K562 (cell line): ENCODE measurements at regions not wholly inside any gene's neighbourhood (a gene's known extent, or its start where the extent isn't known, plus 50 kb on each side); places are given as distances from the start of the nearest gene placed in this dataset.
A peak's percentile ranks its signal among the peaks of the same experiment; 100 is the strongest.

ENCODE experiments used
- ARHGAP35 ChIP-seq: fragments of 450-650 bp; IDR thresholded peaks from 2 replicates; pipeline ENCODE4 v1.6.1; 2018; ENCODE audit not compliant: partially characterized antibody
- EP400 ChIP-seq: fragments of 450-650 bp; IDR thresholded peaks from 2 replicates; pipeline ENCODE4 v1.6.1; 2017; ENCODE audit warnings: antibody characterized with exemption, mild to moderate bottlenecking, moderate library complexity
- MCM3 ChIP-seq: fragments of 450-650 bp; IDR thresholded peaks from 2 replicates; pipeline ENCODE4 v1.6.1; 2016
- NBN ChIP-seq: fragments of 450-650 bp; IDR thresholded peaks from 2 replicates; pipeline ENCODE4 v1.6.1; 2016; ENCODE audit warnings: low read depth, mild to moderate bottlenecking
- SETDB1 ChIP-seq: IDR thresholded peaks from one replicate; pipeline ENCODE4 v1.6.1; 2012; ENCODE audit warnings: low read length, control low read depth, inconsistent platforms
- USF1 ChIP-seq: sonication (generic); formaldehyde crosslinking; IDR thresholded peaks from 2 replicates; pipeline ENCODE4 v1.9.0; 2022; ENCODE audit warnings: mild to moderate bottlenecking, missing genetic modification reagents
- YY1 ChIP-seq, 3 experiments: IDR thresholded peaks; 2 replicates each; pipeline ENCODE4 v1.6.1; 2011; ENCODE audit warnings: low read length in 2 of 3, mild to moderate bottlenecking in 2 of 3, moderate library complexity in 2 of 3, borderline replicate concordance in 1 of 3, control low read depth in 1 of 3, low read depth in 1 of 3; ENCODE audit not compliant: insufficient read depth in 3 of 3, insufficient replicate concordance in 2 of 3, control insufficient read depth in 1 of 3, insufficient read length in 1 of 3; ENCODE audit errors: extremely low read depth in 1 of 3
- ZNF274 ChIP-seq: IDR thresholded peaks from 2 replicates; pipeline ENCODE4 v1.6.1; 2011; ENCODE audit warnings: low read depth, mild to moderate bottlenecking, low read length, moderate library complexity, borderline replicate concordance
- ZNF696 ChIP-seq: fragments of 250-450 bp; sonication (Bioruptor Pico); conservative IDR thresholded peaks from 2 replicates; pipeline ENCODE4 v1.4.0; 2020; ENCODE audit warnings: mild to moderate bottlenecking, moderate library complexity
- TF ChIP-seq, protein P1 (sequence below): fragments of 450-650 bp; conservative IDR thresholded peaks from 2 replicates; pipeline ENCODE4 v1.6.1; 2016; ENCODE audit warnings: missing genetic modification characterization, low read depth, mild to moderate bottlenecking, missing compliant biosample characterization, moderate library complexity
- TF ChIP-seq, protein P2 (sequence below): fragments of 250-450 bp; sonication (Bioruptor Pico); IDR thresholded peaks from 2 replicates; pipeline ENCODE4 v1.8.0; 2021; ENCODE audit warnings: mild to moderate bottlenecking, moderate library complexity
- TF ChIP-seq, protein P3 (sequence below): fragments of 450-650 bp; IDR thresholded peaks from 2 replicates; pipeline ENCODE4 v1.6.1; 2016; ENCODE audit warnings: mild to moderate bottlenecking, moderate library complexity

DNA sequence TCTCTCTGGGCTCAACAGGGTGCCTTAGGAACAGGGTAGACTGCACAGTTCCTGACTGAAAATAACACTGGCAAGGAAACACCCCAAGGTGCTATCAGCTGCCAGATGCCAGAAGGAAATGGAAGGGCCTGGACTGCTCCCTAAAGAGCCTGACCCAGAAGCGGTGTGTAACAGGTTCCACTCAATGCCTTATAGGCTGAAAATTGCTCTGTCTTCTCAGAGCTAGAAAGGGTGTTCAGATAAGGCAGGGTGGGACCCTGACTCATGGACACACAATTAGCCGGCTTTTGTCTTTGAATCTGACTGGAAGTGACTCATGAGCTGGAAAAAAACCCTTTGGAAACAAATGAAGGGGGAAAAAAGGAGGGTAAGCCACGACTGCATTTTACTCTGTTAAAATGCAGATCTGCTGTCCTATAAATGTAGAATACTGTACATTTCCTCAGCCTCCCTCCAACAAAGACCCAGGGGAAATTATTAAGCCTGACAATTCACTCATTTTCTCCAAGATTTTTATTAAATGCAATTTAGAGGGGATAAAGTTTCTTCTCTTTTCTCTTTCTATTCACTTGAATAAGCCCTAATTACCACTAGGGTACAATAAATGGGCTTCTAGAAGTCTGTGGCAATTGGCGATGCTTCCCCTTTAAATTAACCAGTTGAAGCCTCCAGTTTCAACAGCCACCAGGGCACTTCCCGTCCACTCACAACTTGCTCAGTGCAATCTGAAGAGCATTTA is 160.2 kb upstream of the TBL1XR1 start (continued):
- TF ChIP-seq YY1 (IDR thresholded peaks at IDR 0.05; ENCODE audit: borderline replicate concordance in 1 of 3, control insufficient read depth in 1 of 3, extremely low read depth in 1 of 3, insufficient read depth in 3 of 3, insufficient read length in 1 of 3, insufficient replicate concordance in 2 of 3, low read depth in 1 of 3, low read length in 2 of 3) (peak in 2 of 3 experiments; percentile 27 to 44), ZNF274 (no peak), ARHGAP35 (no peak), ZNF696 (CRISPR knock-in tag) (no peak), USF1 (CRISPR knock-in tag) (no peak), MCM3 (no peak), EP400 (peak; percentile 70), SETDB1 (no peak), NBN (peak; percentile 46; the same call in 1 of the 2 replicates)
- TF ChIP-seq, protein P1, sequence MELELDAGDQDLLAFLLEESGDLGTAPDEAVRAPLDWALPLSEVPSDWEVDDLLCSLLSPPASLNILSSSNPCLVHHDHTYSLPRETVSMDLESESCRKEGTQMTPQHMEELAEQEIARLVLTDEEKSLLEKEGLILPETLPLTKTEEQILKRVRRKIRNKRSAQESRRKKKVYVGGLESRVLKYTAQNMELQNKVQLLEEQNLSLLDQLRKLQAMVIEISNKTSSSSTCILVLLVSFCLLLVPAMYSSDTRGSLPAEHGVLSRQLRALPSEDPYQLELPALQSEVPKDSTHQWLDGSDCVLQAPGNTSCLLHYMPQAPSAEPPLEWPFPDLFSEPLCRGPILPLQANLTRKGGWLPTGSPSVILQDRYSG (tag): no peak
- TF ChIP-seq, protein P2, sequence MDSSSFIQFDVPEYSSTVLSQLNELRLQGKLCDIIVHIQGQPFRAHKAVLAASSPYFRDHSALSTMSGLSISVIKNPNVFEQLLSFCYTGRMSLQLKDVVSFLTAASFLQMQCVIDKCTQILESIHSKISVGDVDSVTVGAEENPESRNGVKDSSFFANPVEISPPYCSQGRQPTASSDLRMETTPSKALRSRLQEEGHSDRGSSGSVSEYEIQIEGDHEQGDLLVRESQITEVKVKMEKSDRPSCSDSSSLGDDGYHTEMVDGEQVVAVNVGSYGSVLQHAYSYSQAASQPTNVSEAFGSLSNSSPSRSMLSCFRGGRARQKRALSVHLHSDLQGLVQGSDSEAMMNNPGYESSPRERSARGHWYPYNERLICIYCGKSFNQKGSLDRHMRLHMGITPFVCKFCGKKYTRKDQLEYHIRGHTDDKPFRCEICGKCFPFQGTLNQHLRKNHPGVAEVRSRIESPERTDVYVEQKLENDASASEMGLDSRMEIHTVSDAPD (CRISPR knock-in tag): no peak
- TF ChIP-seq, protein P3, sequence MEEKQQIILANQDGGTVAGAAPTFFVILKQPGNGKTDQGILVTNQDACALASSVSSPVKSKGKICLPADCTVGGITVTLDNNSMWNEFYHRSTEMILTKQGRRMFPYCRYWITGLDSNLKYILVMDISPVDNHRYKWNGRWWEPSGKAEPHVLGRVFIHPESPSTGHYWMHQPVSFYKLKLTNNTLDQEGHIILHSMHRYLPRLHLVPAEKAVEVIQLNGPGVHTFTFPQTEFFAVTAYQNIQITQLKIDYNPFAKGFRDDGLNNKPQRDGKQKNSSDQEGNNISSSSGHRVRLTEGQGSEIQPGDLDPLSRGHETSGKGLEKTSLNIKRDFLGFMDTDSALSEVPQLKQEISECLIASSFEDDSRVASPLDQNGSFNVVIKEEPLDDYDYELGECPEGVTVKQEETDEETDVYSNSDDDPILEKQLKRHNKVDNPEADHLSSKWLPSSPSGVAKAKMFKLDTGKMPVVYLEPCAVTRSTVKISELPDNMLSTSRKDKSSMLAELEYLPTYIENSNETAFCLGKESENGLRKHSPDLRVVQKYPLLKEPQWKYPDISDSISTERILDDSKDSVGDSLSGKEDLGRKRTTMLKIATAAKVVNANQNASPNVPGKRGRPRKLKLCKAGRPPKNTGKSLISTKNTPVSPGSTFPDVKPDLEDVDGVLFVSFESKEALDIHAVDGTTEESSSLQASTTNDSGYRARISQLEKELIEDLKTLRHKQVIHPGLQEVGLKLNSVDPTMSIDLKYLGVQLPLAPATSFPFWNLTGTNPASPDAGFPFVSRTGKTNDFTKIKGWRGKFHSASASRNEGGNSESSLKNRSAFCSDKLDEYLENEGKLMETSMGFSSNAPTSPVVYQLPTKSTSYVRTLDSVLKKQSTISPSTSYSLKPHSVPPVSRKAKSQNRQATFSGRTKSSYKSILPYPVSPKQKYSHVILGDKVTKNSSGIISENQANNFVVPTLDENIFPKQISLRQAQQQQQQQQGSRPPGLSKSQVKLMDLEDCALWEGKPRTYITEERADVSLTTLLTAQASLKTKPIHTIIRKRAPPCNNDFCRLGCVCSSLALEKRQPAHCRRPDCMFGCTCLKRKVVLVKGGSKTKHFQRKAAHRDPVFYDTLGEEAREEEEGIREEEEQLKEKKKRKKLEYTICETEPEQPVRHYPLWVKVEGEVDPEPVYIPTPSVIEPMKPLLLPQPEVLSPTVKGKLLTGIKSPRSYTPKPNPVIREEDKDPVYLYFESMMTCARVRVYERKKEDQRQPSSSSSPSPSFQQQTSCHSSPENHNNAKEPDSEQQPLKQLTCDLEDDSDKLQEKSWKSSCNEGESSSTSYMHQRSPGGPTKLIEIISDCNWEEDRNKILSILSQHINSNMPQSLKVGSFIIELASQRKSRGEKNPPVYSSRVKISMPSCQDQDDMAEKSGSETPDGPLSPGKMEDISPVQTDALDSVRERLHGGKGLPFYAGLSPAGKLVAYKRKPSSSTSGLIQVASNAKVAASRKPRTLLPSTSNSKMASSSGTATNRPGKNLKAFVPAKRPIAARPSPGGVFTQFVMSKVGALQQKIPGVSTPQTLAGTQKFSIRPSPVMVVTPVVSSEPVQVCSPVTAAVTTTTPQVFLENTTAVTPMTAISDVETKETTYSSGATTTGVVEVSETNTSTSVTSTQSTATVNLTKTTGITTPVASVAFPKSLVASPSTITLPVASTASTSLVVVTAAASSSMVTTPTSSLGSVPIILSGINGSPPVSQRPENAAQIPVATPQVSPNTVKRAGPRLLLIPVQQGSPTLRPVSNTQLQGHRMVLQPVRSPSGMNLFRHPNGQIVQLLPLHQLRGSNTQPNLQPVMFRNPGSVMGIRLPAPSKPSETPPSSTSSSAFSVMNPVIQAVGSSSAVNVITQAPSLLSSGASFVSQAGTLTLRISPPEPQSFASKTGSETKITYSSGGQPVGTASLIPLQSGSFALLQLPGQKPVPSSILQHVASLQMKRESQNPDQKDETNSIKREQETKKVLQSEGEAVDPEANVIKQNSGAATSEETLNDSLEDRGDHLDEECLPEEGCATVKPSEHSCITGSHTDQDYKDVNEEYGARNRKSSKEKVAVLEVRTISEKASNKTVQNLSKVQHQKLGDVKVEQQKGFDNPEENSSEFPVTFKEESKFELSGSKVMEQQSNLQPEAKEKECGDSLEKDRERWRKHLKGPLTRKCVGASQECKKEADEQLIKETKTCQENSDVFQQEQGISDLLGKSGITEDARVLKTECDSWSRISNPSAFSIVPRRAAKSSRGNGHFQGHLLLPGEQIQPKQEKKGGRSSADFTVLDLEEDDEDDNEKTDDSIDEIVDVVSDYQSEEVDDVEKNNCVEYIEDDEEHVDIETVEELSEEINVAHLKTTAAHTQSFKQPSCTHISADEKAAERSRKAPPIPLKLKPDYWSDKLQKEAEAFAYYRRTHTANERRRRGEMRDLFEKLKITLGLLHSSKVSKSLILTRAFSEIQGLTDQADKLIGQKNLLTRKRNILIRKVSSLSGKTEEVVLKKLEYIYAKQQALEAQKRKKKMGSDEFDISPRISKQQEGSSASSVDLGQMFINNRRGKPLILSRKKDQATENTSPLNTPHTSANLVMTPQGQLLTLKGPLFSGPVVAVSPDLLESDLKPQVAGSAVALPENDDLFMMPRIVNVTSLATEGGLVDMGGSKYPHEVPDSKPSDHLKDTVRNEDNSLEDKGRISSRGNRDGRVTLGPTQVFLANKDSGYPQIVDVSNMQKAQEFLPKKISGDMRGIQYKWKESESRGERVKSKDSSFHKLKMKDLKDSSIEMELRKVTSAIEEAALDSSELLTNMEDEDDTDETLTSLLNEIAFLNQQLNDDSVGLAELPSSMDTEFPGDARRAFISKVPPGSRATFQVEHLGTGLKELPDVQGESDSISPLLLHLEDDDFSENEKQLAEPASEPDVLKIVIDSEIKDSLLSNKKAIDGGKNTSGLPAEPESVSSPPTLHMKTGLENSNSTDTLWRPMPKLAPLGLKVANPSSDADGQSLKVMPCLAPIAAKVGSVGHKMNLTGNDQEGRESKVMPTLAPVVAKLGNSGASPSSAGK: no peak; the same call in 1 of the 2 replicates
